Adipocyte (in vitro differentiated cells): ENCODE measurements at regions not wholly inside any gene's neighbourhood (a gene's known extent, or its start where the extent isn't known, plus 50 kb on each side); places are given as distances from the start of the nearest gene placed in this dataset.
A peak's percentile ranks its signal among the peaks of the same experiment; 100 is the strongest.

Experiments
- DNase-seq: peaks from one replicate; pipeline ENCODE4 v3.0.0-alpha.2; 2015; ENCODE audit warnings: low read depth
- H3K27me3 ChIP-seq: replicated peaks from 2 replicates; pipeline ENCODE4 v1.7.0; 2013; ENCODE audit warnings: mild to moderate bottlenecking, low read length, moderate library complexity; ENCODE audit not compliant: control insufficient read depth, insufficient read depth
- H3K36me3 ChIP-seq: 2 replicates; pipeline ENCODE4 v1.7.0; 2013; ENCODE audit warnings: low read length, mild to moderate bottlenecking, moderate library complexity; ENCODE audit not compliant: control insufficient read depth, insufficient read depth, severe bottlenecking
- H3K4me1 ChIP-seq: 2 replicates; pipeline ENCODE4 v1.7.0; 2013; ENCODE audit warnings: mild to moderate bottlenecking, low read length, moderate library complexity; ENCODE audit not compliant: control insufficient read depth, insufficient read depth
- H3K4me3 ChIP-seq: 2 replicates; pipeline ENCODE4 v1.7.0; 2013; ENCODE audit warnings: mild to moderate bottlenecking, low read length, moderate library complexity
- H3K9ac ChIP-seq: 2 replicates; pipeline ENCODE4 v1.7.0; 2013; ENCODE audit warnings: mild to moderate bottlenecking, low read length, moderate library complexity
- H3K9me3 ChIP-seq: 2 replicates; pipeline ENCODE4 v1.7.0; 2013; ENCODE audit warnings: mild to moderate bottlenecking, low read length, moderate library complexity; ENCODE audit not compliant: control insufficient read depth

DNA sequence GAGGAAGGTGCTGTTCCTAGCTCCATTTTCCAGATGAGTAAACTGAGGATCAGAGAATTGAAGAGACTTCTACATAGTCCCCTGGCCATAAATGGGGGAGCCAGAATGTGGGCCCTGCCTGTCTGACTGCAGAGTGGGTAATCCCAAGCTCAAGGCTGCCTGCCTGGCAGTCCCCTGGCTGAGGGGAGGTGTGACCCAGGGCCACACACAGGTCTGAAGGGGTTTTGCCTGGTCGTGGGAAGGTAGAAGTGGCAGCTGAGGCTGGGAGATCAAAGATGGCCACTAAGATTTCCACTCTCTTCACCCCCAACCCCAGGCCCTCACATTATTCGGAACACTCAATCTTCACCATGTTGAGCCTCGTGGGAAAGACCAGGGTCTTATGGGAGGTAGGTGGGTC lies 176.3 kb downstream of the MACROH2A1 start:
- H3K9me3 ChIP-seq = no peaks in the 10 kb centered on the region
- no peak overlapping the region for H3K4me3 ChIP-seq
- H3K9ac ChIP-seq = no peak overlapping the region
- no peaks in the 10 kb centered on the region for H3K36me3 ChIP-seq
- DNase-seq = no peak
- peaks cover 4% of the 10 kb centered on the region for H3K4me1 ChIP-seq
- H3K27me3 ChIP-seq = peaks cover 4% of the 10 kb centered on the region

DNA sequence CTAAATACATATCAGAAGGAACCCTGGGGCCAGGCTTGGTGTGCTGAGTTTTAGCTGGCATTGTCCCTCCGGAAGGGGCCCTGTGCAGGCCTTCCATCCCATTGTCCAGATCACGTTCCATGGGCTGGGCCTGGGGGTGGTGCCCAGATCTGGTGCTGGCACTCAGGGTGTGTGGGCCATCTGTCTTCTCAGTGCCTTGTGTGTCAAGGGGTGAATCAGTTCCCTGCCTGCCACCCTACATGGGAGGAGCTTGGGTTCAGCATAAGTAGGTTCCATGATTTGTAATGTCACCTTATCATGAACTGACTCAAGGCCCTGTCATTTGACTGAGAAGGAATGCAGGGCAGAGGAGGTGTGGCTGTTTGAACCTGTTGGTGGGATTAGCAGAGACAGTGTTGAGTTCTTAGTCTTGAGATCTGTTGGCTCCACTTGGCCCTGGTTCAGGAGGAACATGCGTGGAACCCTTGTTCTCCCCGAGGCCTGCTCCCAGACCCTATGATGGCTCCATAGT lies 176.8 kb downstream of the MACROH2A1 start:
- no peak for DNase-seq
- H3K9me3 ChIP-seq = no peaks in the 10 kb centered on the region
- H3K27me3 ChIP-seq = peaks cover 4% of the 10 kb centered on the region
- H3K36me3 ChIP-seq = no peaks in the 10 kb centered on the region
- H3K4me1 ChIP-seq = peaks cover 4% of the 10 kb centered on the region
- H3K9ac ChIP-seq = no peak overlapping the region
- no peak overlapping the region for H3K4me3 ChIP-seq

DNA sequence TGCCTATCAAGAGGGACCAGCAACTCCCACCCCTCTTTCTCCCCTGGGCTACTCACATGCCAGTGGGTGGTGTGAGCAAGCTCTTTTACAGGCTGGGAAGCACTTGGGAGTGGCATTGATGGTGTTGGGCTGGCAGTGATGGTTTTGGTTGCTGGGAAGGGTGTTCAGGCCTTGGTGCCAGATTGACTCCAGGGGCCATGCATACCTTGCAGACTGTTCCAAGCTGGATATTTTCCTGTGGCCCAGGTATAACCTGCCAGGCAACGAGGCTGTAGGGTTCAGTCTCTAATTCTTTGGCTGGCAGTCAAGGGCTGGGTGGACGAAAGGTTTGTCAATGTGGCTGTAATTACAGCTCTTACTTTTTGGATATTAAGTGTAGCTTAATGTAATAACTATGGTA lies 177.3 kb downstream of the MACROH2A1 start:
- Histone ChIP-seq H3K9ac (no peak overlapping the region), H3K27me3 (peaks cover 4% of the 10 kb centered on the region), H3K4me3 (no peak overlapping the region), H3K9me3 (no peaks in the 10 kb centered on the region), H3K4me1 (peaks cover 4% of the 10 kb centered on the region), H3K36me3 (no peaks in the 10 kb centered on the region)
- DNase-seq = no peak

DNA sequence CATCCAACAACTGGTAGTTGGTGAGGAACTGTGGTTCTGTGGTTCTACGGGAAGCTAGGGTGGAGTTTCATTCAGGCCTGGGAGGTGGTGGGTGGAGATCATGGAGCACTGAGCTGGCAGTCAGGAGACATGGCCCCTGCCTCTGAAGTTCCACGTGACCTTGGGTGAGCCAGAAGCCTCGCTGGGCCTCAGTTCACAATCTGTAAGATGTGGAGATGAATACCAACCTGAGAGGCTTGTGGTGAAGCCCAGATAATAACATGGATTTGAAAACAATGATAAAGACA lies 177.9 kb downstream of the MACROH2A1 start:
- DNase-seq = no peak
- H3K9me3 ChIP-seq = no peaks in the 10 kb centered on the region
- no peak overlapping the region for H3K4me3 ChIP-seq
- peaks cover 4% of the 10 kb centered on the region for H3K4me1 ChIP-seq
- H3K27me3 ChIP-seq = peaks cover 4% of the 10 kb centered on the region
- H3K9ac ChIP-seq = no peak overlapping the region
- no peaks in the 10 kb centered on the region for H3K36me3 ChIP-seq

DNA sequence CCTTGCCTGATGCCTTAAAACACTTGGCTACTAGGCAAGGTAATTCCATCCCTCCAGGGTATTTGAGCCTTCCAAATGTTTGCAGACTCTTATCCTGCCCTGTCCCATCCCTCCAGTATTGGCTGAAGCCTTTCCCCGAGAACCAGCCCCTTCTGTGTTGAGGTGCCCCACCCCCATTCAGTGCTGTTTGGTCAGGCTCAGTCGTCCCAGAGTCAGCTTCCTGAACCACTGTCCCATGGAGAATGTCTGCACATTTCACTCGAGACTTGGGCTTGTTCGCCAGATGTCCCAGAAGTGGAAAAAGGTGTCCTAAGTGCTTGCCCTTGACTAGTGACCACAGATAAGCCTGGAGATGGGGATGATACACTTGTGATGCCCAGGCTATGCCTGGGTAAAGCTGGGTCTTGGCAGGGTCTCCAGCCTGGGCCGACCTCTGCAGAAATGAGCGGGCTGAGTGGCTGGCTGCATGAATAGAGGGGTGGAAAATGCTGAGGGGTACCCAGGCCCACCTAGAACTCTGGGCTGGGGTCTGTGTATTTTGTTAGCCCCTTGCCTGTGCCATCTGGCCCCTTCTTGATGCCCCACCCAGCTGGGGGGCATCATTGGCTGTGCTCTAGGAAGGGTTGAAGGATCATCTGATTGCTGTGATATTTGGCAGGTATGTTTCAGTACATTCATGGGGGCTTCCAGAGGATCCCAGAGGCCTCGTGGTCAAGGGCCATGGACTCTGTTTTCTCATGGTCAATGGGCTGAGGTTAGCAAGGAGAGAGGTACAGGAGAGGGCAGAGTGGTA lies 178.4 kb downstream of the MACROH2A1 start:
- no peak for DNase-seq
- no peaks in the 10 kb centered on the region for H3K36me3 ChIP-seq
- no peaks in the 10 kb centered on the region for H3K9me3 ChIP-seq
- H3K4me1 ChIP-seq = peaks cover 4% of the 10 kb centered on the region
- no peak overlapping the region for H3K4me3 ChIP-seq
- H3K27me3 ChIP-seq = peaks cover 4% of the 10 kb centered on the region
- no peak overlapping the region for H3K9ac ChIP-seq

DNA sequence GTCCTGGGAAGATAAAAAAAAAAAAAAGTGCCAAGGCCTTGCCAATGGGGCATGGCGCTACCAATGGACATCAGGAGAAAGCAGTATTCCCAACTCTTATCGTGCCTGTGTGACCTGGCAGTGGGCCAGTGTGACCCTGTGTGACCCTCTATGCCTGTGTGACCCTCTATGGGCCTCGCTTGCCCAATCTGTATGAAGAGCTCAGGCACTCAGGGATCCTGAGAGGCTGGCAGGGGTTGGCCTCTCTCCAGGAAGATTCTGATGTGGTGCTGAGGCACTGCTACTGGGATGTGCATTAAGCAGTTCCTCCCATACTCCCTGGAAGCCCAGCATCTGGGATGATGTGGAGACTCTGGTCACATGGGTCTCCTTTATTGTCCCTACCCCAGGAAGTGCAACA lies 179.2 kb downstream of the MACROH2A1 start:
- Histone ChIP-seq H3K36me3 (no peaks in the 10 kb centered on the region), H3K4me3 (no peak overlapping the region), H3K4me1 (peaks cover 11% of the 10 kb centered on the region), H3K27me3 (no peaks in the 10 kb centered on the region), H3K9me3 (no peaks in the 10 kb centered on the region), H3K9ac (no peak overlapping the region)
- DNase-seq = no peak

DNA sequence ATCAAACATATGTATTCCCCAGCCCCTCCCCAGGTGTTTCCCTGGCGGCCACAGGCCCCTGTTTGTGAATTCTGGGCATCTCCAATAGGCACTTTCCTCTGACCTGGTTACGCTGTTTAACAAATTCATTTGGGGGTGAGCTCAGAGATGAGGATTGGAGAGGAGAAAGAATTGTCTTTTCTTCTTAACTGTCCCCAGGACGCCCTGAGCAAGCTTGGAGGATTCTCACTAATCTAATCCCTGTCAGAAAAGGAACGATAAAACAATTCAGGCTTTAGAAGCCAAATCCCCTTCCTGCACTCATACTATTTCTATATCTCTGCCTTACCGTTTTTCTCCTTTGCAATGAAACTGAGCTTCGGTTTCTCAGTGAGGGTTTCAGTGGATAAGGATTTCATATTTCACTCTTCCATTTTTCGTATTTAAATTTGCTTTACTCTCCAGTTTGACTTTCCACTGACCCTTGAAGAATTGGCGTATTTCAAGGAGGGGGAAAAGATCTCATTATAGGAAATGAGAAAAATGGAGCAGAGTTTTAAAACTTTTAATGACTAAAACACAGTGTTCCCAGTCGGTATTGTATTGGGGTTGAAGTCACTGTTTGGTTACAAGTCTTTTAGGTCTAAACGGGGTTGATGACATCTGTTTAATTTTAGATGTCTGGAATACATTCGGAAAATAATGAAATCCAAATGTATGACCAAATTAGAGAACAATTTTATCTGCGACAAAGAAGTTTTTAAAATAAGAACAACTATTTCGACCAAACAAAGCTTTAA lies 180.1 kb downstream of the MACROH2A1 start:
- Histone ChIP-seq H3K9me3 (no peaks in the 10 kb centered on the region), H3K36me3 (no peaks in the 10 kb centered on the region), H3K27me3 (no peaks in the 10 kb centered on the region), H3K4me3 (no peak overlapping the region), H3K9ac (no peak overlapping the region), H3K4me1 (peaks cover 11% of the 10 kb centered on the region)
- DNase-seq = peak; percentile 43

DNA sequence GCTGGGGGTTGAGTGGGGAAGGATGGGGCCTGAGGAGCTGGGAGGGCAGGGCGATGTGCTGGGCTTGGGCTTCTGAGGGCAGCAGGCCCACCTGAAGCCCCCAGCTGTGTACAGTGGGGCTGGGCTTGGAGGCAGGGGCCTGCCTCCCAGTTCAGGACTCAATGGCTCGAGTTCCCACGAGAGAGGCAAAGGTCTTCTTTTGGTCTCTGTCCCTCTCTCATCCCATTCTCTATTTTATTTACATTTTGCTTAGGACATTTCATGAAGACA lies 180.6 kb downstream of the MACROH2A1 start:
- H3K4me3 ChIP-seq = no peak overlapping the region

DNA sequence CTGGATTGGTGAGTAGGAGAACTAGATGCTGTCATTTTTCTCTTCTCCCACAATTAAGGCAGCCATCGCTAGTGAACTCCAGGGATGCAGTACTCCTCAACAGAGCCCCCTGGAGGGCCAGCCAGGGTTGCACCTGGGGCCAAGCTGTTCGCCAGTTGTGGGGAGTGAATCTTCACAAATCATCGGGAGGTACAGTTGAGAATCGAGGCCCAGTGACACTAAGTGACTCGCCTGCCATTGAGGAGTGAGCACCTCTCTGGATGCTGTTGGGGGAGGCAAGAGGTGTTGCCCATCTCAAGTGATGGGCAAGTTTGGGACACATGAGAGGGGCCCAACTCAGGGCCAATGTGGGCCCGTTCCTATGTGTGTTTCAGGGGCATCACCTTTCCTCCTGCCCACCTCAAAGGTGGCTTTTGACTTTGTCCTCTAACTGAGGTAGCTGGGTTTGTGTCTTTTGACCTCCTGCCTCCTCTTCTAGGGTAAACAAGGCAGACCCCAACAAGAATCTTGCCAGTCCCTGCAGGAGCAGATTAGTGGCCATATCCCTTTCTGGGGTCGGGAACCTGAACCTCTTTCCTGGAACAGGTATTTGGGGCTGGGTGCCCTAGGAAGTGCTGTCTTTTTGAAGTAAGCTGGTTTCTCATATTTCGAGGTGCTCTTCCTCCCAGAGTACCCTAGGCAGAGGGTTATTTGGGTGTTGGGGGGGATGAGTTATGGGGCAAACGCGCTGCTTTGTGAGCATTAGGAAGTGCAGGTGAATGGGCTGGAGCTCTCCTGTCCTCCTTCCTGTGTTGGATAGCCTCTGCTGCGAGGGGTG lies 181.2 kb downstream of the MACROH2A1 start:
- Histone ChIP-seq H3K36me3 (no peaks in the 10 kb centered on the region), H3K9ac (no peak overlapping the region), H3K4me1 (peaks cover 11% of the 10 kb centered on the region), H3K9me3 (no peaks in the 10 kb centered on the region), H3K4me3 (no peak overlapping the region), H3K27me3 (no peaks in the 10 kb centered on the region)
- DNase-seq = no peak

More for the DNA sequence above, 180.6 kb downstream of the MACROH2A1 start:
- Histone ChIP-seq H3K27me3 (no peaks in the 10 kb centered on the region), H3K36me3 (no peaks in the 10 kb centered on the region), H3K4me1 (peaks cover 11% of the 10 kb centered on the region), H3K9me3 (no peaks in the 10 kb centered on the region), H3K9ac (no peak overlapping the region)
- no peak for DNase-seq

DNA sequence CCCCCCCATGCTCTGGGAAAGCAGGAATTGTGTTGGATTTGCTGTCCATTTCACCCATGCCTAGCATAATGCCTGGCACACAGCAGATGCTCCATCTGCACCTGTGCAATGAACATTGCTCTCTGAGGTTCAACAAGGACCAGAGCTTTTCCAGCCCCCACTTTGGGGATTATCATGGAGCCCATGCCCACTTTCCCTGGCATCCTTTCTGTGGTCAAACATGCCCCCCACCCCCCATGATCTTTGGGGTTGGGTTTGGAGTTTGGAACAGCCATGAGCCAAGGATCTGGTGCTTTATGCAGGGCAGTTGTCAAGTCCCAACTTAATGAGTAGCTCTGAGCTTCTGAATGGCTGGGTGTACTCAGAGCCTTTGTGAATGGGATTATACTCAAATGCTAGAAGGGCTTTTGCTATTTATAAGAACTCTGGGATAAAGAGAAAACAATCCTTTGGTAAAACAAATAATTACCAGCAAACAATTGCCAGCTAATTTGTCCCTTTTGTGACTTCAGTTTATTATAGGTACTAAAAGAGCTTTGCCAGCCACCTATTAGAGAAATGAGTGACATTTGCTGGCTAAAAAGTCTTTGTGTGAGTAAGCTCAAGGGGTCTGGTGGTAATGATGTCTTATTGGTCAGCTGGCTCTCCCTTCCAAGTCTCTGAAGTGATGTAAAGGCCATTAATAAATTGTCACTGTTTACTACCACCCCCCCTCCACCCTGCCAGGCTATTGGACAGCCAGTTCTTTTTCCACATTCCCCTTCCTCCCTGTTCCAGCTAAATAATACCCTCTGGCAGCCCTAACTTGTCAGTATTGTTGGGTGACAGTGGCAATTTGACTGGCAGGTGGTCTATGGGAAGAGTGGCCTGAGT lies 182.3 kb downstream of the MACROH2A1 start:
- Histone ChIP-seq H3K36me3 (no peaks in the 10 kb centered on the region), H3K4me3 (no peak overlapping the region), H3K9ac (no peak overlapping the region), H3K4me1 (peaks cover 7% of the 10 kb centered on the region), H3K9me3 (no peaks in the 10 kb centered on the region), H3K27me3 (no peaks in the 10 kb centered on the region)
- DNase-seq = no peak
